Right atrium auricular region (tissue), 2 donors: ENCODE measurements at regions not wholly inside any gene's neighbourhood (a gene's known extent, or its start where the extent isn't known, plus 50 kb on each side); places are given as distances from the start of the nearest gene placed in this dataset.

Source experiments
- DNase-seq: peaks from one replicate; pipeline ENCODE4 v3.0.0-alpha.2; 2019; ENCODE audit warnings: low spot score
- H3K27ac ChIP-seq, 2 donors: fragments of 200-600 bp; sonication (generic); 1 replicate in 1 of 2; 2 replicates in 1 of 2; pipeline ENCODE4 v1.5.1; 2016 to 2019
- H3K27me3 ChIP-seq, 2 donors: fragments of 200-600 bp; sonication (generic); one replicate each; pipeline versions ENCODE4 v1.5.1 to v1.6.0; 2017 to 2019
- H3K36me3 ChIP-seq: fragments of 200-600 bp; sonication (generic); one replicate; pipeline ENCODE4 v1.5.1; 2016
- H3K4me1 ChIP-seq, 2 donors: fragments of 200-600 bp; sonication (generic); one replicate each; pipeline versions ENCODE4 v1.5.1 to v1.6.0; 2017 to 2019
- H3K4me3 ChIP-seq, 2 donors: fragments of 200-600 bp; sonication (generic); 1 replicate in 1 of 2; 2 replicates in 1 of 2; pipeline ENCODE4 v1.5.1; 2017 to 2019; ENCODE audit warnings: mild to moderate bottlenecking in 1 of 2, moderate library complexity in 1 of 2
- H3K9me3 ChIP-seq, 2 donors: fragments of 200-600 bp; sonication (generic); one replicate each; pipeline ENCODE4 v1.5.1; 2019
- TF ChIP-seq, protein P1 (sequence below), 2 donors: fragments of 200-600 bp; sonication (generic); IDR thresholded peaks; one replicate each; pipeline ENCODE4 v1.5.1; 2019; ENCODE audit warnings: antibody characterized with exemption in 2 of 2

DNA sequence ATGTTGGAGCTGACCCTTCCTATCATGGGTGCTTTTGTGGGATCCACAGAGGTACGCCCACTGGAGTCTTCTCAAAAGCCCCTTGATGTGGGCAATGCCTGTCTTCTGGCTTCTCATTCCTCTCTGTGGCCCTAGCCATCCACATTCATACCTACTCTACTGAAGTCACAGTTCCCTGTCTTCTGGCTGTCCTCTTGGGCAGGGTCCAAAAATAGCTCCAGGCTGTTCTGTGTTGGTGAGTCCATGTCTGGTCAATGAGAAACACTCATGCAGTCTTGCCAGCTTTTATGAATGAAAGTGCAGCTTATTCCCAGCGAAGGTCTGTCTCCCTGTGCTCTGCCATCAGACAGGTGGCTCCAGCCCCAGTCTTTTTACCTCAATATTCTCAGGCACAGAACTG is 135.9 kb upstream of the MDM1 start:
- Histone ChIP-seq H3K36me3 (no peaks in the 10 kb centered on the region), H3K27me3 (no peaks in the 10 kb centered on the region), H3K4me1 (no peaks in the 10 kb centered on the region), H3K4me3 (no peak overlapping the region), H3K9me3 (no peaks in the 10 kb centered on the region), H3K27ac (no peak overlapping the region)
- TF ChIP-seq, protein P1, sequence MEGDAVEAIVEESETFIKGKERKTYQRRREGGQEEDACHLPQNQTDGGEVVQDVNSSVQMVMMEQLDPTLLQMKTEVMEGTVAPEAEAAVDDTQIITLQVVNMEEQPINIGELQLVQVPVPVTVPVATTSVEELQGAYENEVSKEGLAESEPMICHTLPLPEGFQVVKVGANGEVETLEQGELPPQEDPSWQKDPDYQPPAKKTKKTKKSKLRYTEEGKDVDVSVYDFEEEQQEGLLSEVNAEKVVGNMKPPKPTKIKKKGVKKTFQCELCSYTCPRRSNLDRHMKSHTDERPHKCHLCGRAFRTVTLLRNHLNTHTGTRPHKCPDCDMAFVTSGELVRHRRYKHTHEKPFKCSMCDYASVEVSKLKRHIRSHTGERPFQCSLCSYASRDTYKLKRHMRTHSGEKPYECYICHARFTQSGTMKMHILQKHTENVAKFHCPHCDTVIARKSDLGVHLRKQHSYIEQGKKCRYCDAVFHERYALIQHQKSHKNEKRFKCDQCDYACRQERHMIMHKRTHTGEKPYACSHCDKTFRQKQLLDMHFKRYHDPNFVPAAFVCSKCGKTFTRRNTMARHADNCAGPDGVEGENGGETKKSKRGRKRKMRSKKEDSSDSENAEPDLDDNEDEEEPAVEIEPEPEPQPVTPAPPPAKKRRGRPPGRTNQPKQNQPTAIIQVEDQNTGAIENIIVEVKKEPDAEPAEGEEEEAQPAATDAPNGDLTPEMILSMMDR (IDR thresholded peaks at IDR 0.05), result no peak
- DNase-seq, result no peak

DNA sequence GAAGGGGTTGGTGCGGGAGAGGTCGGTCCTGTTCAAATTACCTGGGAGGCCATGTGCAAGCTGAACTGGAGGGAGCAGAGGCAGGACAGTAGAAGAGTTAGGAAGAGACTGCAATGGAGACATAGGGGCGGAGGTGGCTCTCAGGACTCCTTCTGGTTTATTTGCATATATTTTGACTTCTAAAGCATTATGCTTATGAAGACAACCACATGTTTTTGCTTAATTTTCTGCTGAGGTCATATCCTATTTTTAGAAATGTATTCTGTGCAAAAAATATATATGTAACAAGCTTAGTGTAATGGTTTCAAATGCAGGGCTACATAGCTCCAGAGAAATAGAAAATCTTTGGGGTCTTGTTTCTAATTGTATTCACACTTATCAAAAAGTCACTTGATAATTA is 137.0 kb upstream of the MDM1 start:
- Histone ChIP-seq H3K36me3 (no peaks in the 10 kb centered on the region), H3K27ac (no peak overlapping the region), H3K4me1 (no peaks in the 10 kb centered on the region), H3K9me3 (no peaks in the 10 kb centered on the region), H3K4me3 (no peak overlapping the region), H3K27me3 (no peaks in the 10 kb centered on the region)
- TF ChIP-seq, protein P1 (IDR thresholded peaks at IDR 0.05), result no peak
- DNase-seq, result no peak

DNA sequence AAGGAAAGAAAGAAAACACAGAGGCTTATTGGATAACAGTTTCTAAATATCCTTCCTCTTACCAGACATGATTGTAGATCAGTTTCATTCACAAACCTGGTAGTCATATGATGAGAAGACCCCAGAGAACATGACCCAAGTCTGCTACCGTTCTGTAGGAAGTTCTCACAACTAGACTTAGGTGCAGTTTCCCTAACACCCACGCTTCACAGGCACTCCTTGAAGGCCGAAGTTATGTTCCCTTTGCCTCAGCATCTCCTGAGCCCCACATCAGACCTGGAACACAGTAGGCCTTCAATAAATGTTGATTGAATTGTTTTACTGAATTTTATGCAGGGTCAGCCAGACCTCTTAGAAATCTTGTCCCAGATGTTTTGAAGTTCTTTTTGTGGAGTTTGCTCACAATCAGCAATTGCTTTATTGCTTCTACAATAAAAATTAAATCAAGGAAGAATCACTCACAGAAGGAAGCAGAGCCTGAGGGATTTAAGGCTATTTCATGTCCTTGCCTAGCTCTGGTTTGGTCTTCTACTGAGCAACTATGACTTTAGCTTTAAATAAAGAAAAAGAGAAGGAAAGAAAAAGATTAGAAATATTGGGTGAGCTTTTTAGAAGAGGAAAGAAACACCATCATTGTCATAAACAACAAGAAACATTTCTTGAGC is 138.6 kb upstream of the MDM1 start:
- H3K4me1 ChIP-seq, result no peaks in the 10 kb centered on the region
- no peaks in the 10 kb centered on the region for H3K9me3 ChIP-seq
- DNase-seq, result no peak
- H3K27ac ChIP-seq, result no peak overlapping the region
- no peak overlapping the region for H3K4me3 ChIP-seq
- no peaks in the 10 kb centered on the region for H3K27me3 ChIP-seq
- no peaks in the 10 kb centered on the region for H3K36me3 ChIP-seq
- TF ChIP-seq, protein P1 (IDR thresholded peaks at IDR 0.05), result no peak

GRCh38 chr12:68474467-68475204 is 136.1 kb upstream of the RAP1B start:
- H3K27me3 ChIP-seq, result no peaks in the 10 kb centered on the region
- no peak for DNase-seq
- no peaks in the 10 kb centered on the region for H3K36me3 ChIP-seq
- no peak overlapping the region for H3K27ac ChIP-seq
- no peaks in the 10 kb centered on the region for H3K9me3 ChIP-seq
- H3K4me3 ChIP-seq, result no peak overlapping the region
- TF ChIP-seq, protein P1 (IDR thresholded peaks at IDR 0.05), result no peak
- H3K4me1 ChIP-seq, result no peaks in the 10 kb centered on the region

DNA sequence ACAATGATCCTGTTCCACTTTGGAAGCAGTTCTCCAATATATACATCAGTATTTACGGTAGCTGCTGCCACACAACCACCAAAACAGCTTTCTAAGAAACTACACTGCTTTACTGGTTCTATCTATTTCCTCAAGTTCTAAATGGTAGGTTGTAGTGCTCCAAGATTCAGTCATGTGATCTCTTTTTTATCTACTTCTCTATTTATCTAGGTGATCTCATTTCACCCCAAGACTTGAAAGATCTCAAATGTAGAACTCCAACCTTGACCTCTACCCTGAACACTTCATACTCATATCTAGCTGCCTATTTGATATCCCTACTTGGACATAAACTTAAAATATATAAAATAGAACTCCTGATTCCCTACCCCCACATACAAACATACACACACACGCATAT is 133.9 kb upstream of the RAP1B start:
- H3K27ac ChIP-seq, result no peak overlapping the region
- H3K4me3 ChIP-seq, result no peak overlapping the region
- H3K4me1 ChIP-seq, result no peaks in the 10 kb centered on the region
- DNase-seq, result no peak
- no peaks in the 10 kb centered on the region for H3K27me3 ChIP-seq
- no peaks in the 10 kb centered on the region for H3K9me3 ChIP-seq
- H3K36me3 ChIP-seq, result no peaks in the 10 kb centered on the region
- TF ChIP-seq, protein P1 (IDR thresholded peaks at IDR 0.05), result no peak
